Transverse colon (tissue), 4 donors: ENCODE measurements at regions not wholly inside any gene's neighbourhood (a gene's known extent, or its start where the extent isn't known, plus 50 kb on each side); places are given as distances from the start of the nearest gene placed in this dataset.

Experiments
- POLR2A ChIP-seq: fragments of 450-650 bp; IDR thresholded peaks from one replicate; pipeline ENCODE4 v1.6.1; 2016; ENCODE audit warnings: antibody characterized with exemption, mild to moderate bottlenecking, moderate library complexity
- POLR2AphosphoS5 ChIP-seq, 3 donors: sonication (generic); formaldehyde crosslinking; IDR thresholded peaks; one replicate each; pipeline ENCODE4 v1.6.1; 2016; ENCODE audit warnings: antibody characterized with exemption in 3 of 3
- TF ChIP-seq, protein P1 (sequence below), 5 experiments: fragments of 200-600 bp in 3 of 5; fragments of 450-650 bp in 2 of 5; sonication (generic) in 3 of 5; IDR thresholded peaks; 1 replicate in 2 of 5; 2 replicates in 3 of 5; pipeline ENCODE4 v1.5.1; 2016 to 2017; ENCODE audit warnings: antibody characterized with exemption in 5 of 5, inconsistent platforms in 3 of 5, mild to moderate bottlenecking in 2 of 5, moderate library complexity in 1 of 5

DNA sequence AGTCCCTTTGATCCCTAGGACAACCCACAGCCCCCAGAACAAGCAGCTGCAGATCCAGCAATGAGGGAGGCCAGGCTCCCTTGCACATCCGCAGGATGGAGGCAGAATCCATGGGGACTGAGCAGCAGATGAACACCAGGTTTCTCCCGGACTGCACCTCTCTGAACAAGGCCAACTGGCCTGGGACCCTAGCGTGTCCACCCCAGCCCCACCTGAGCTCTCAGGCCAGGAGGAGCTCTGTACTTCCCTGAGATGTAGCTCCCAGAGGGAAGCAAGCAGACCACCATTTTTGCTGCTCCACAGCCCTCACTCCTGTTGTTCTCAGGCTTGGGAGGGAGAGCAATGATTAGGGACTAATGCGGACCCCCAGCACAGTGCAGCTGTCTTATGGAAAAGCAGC is 1195.8 kb downstream of the PCDH18 start:
- TF ChIP-seq, protein P1, sequence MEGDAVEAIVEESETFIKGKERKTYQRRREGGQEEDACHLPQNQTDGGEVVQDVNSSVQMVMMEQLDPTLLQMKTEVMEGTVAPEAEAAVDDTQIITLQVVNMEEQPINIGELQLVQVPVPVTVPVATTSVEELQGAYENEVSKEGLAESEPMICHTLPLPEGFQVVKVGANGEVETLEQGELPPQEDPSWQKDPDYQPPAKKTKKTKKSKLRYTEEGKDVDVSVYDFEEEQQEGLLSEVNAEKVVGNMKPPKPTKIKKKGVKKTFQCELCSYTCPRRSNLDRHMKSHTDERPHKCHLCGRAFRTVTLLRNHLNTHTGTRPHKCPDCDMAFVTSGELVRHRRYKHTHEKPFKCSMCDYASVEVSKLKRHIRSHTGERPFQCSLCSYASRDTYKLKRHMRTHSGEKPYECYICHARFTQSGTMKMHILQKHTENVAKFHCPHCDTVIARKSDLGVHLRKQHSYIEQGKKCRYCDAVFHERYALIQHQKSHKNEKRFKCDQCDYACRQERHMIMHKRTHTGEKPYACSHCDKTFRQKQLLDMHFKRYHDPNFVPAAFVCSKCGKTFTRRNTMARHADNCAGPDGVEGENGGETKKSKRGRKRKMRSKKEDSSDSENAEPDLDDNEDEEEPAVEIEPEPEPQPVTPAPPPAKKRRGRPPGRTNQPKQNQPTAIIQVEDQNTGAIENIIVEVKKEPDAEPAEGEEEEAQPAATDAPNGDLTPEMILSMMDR (IDR thresholded peaks at IDR 0.05) = no peak
- TF ChIP-seq POLR2A (no peak), POLR2AphosphoS5 (IDR thresholded peaks at IDR 0.05) (no peak)
